ENCODE measurements at regions not wholly inside any gene's neighbourhood (a gene's known extent, or its start where the extent isn't known, plus 50 kb on each side); places are given as distances from the start of the nearest gene placed in this dataset.
A peak's percentile ranks its signal among the peaks of the same experiment; 100 is the strongest.

GRCh38 chr3:171971919-171972514 is 67.4 kb upstream of the FNDC3B start:
- Histone ChIP-seq H3K4me1 (peaks cover 17 to 28% (median 18%) of the 10 kb centered on the region in 4 donors), H3K36me3 (no peaks in the 10 kb centered on the region), H3K27ac (no peak overlapping the region), H3K27me3 (no peaks in the 10 kb centered on the region), H3K9me3 (no peaks in the 10 kb centered on the region), H3K4me3 (no peak overlapping the region)
- 67 to 80% methylated on average over 1 of the region's 1 CpG for WGBS, 2 donors
- no peak for ATAC-seq (ENCODE audit: low FRiP score in 2 of 2)
- no peak for DNase-seq
- TF ChIP-seq POLR2A (IDR thresholded peaks at IDR 0.05) = no peak

GRCh38 chr3:171972871-171973348 is 66.5 kb upstream of the FNDC3B start:
- DNase-seq = no peak
- no peaks in the 10 kb centered on the region for H3K9me3 ChIP-seq
- H3K4me3 ChIP-seq = no peak overlapping the region
- TF ChIP-seq EP300 (IDR thresholded peaks at IDR 0.05) (no peak), POLR2A (IDR thresholded peaks at IDR 0.05) (no peak), POLR2AphosphoS5 (IDR thresholded peaks at IDR 0.05) (no peak), CTCF (IDR thresholded peaks at IDR 0.05) (no peak)
- H3K27ac ChIP-seq = no peak overlapping the region
- H3K27me3 ChIP-seq = no peaks in the 10 kb centered on the region
- WGBS, 2 donors = 54 to 65% methylated on average over 2 of the region's 2 CpGs
- peaks cover 9 to 20% (median 10%) of the 10 kb centered on the region in 4 donors for H3K4me1 ChIP-seq
- peak in 1 of 2 donors; percentile 63 for ATAC-seq (ENCODE audit: low FRiP score in 2 of 2)
- no peaks in the 10 kb centered on the region for H3K36me3 ChIP-seq

- ATAC-seq (ENCODE audit: low FRiP score in 2 of 2) = peak in 1 of 2 donors; percentile 51
These were observed 64.2 kb upstream of the FNDC3B start for GRCh38 chr3:171974986-171975837.

GRCh38 chr3:171976526-171976925 is 62.9 kb upstream of the FNDC3B start:
- Histone ChIP-seq H3K36me3 (no peaks in the 10 kb centered on the region), H3K27ac (peak overlapping the region in 2 of 4 donors; percentile 55 to 57), H3K27me3 (no peaks in the 10 kb centered on the region), H3K4me1 (peaks cover 6 to 19% (median 8%) of the 10 kb centered on the region in 4 donors), H3K4me3 (no peak overlapping the region), H3K9me3 (no peaks in the 10 kb centered on the region)
- no peak for TF ChIP-seq EP300 (IDR thresholded peaks at IDR 0.05)
- TF ChIP-seq CTCF (IDR thresholded peaks at IDR 0.05) = no peak
- TF ChIP-seq POLR2AphosphoS5 (IDR thresholded peaks at IDR 0.05) = no peak
- TF ChIP-seq POLR2A (IDR thresholded peaks at IDR 0.05) = no peak
- DNase-seq = no peak
- 74 to 82% methylated on average over 3 of the region's 3 CpGs for WGBS, 2 donors
- no peak for ATAC-seq (ENCODE audit: low FRiP score in 2 of 2)

More at GRCh38 chr3:171974986-171975837, 64.2 kb upstream of the FNDC3B start:
- H3K27ac ChIP-seq = peak overlapping the region in 2 of 4 donors; percentile 55 to 57
- no peaks in the 10 kb centered on the region for H3K27me3 ChIP-seq
- peak in 1 of 2 donors; percentile 29 for TF ChIP-seq POLR2AphosphoS5 (IDR thresholded peaks at IDR 0.05)
- no peak for TF ChIP-seq POLR2A (IDR thresholded peaks at IDR 0.05)
- no peak for TF ChIP-seq CTCF (IDR thresholded peaks at IDR 0.05)
- no peaks in the 10 kb centered on the region for H3K36me3 ChIP-seq
- WGBS, 2 donors = 49 to 51% methylated on average over 10 of the region's 10 CpGs
- H3K9me3 ChIP-seq = no peaks in the 10 kb centered on the region
- H3K4me1 ChIP-seq = peaks cover 6 to 19% (median 8%) of the 10 kb centered on the region in 4 donors
- DNase-seq = no peak
- H3K4me3 ChIP-seq = no peak overlapping the region

GRCh38 chr3:171977441-171977840 is 61.9 kb upstream of the FNDC3B start:
- ATAC-seq (ENCODE audit: low FRiP score in 2 of 2) = no peak
- H3K27ac ChIP-seq = peak overlapping the region in 3 of 4 donors; percentile 54 to 71 (median 61)

More at GRCh38 chr3:171977441-171977840, 61.9 kb upstream of the FNDC3B start:
- H3K27me3 ChIP-seq = no peaks in the 10 kb centered on the region
- H3K36me3 ChIP-seq = no peaks in the 10 kb centered on the region
- WGBS, 2 donors = 91 to 93% methylated on average over 7 of the region's 7 CpGs
- no peak for DNase-seq
- no peaks in the 10 kb centered on the region for H3K9me3 ChIP-seq
- peaks cover 6 to 19% (median 8%) of the 10 kb centered on the region in 4 donors for H3K4me1 ChIP-seq
- TF ChIP-seq POLR2A (IDR thresholded peaks at IDR 0.05) (no peak), EP300 (IDR thresholded peaks at IDR 0.05) (no peak), POLR2AphosphoS5 (IDR thresholded peaks at IDR 0.05) (no peak), CTCF (IDR thresholded peaks at IDR 0.05) (no peak)
- no peak overlapping the region for H3K4me3 ChIP-seq
